HFF-Myc (cell line): ENCODE measurements at regions not wholly inside any gene's neighbourhood (a gene's known extent, or its start where the extent isn't known, plus 50 kb on each side); places are given as distances from the start of the nearest gene placed in this dataset.

Experiments
- DNase-seq: peaks from one replicate; pipeline ENCODE4 v3.0.0-alpha.2; 2011; ENCODE audit warnings: low read depth; ENCODE audit errors: extremely low read depth
- H3K4me3 ChIP-seq: replicated peaks from 2 replicates; pipeline ENCODE4 v1.5.1; 2011; ENCODE audit warnings: low read depth, mild to moderate bottlenecking, control low read depth, low read length
- TF ChIP-seq, protein P1 (sequence below): IDR thresholded peaks from 2 replicates; pipeline ENCODE4 v1.5.1; 2012; ENCODE audit warnings: mild to moderate bottlenecking, low read depth, low read length, control low read depth; ENCODE audit errors: missing control alignments

DNA sequence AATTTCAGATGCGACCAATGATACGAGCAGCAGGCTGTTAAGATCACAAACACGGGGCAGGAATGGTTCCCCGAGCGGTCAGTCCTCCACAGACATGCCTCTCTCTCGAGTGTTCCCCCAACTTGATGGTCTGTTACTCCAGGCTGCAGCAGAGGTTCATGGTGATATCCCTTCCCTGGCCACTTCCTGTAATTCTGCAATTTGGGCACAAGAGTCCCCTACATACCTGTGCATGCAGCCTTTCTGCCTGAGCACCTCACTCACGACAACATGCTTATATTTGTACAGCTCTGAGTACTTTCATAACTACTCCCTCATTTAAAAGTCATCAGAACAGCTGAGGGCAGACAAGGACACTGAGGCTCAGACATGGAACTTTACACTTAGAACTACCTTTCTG lies 408.1 kb upstream of the NR2F2 start:
- no peak overlapping the region for H3K4me3 ChIP-seq
- TF ChIP-seq, protein P1, sequence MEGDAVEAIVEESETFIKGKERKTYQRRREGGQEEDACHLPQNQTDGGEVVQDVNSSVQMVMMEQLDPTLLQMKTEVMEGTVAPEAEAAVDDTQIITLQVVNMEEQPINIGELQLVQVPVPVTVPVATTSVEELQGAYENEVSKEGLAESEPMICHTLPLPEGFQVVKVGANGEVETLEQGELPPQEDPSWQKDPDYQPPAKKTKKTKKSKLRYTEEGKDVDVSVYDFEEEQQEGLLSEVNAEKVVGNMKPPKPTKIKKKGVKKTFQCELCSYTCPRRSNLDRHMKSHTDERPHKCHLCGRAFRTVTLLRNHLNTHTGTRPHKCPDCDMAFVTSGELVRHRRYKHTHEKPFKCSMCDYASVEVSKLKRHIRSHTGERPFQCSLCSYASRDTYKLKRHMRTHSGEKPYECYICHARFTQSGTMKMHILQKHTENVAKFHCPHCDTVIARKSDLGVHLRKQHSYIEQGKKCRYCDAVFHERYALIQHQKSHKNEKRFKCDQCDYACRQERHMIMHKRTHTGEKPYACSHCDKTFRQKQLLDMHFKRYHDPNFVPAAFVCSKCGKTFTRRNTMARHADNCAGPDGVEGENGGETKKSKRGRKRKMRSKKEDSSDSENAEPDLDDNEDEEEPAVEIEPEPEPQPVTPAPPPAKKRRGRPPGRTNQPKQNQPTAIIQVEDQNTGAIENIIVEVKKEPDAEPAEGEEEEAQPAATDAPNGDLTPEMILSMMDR, result no peak
- DNase-seq, result no peak

DNA sequence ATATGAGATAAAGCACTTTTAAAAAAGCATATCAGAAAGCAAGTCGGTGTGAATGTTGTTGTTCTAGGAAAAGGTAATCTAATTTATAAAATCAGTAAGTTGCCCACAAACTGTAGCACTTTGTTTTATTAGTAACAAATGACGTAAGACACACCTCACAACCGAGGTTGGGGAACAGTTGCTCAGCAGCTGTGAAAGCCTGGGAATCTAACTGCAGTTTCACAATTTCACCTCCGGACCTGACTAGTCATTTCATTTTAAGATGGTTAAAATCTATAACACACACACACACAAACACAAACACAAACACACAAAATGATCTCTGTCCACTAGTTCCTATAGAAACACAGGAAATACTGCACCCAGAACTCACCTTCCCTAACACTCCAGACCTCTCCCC lies 406.7 kb upstream of the NR2F2 start:
- H3K4me3 ChIP-seq, result no peak overlapping the region
- DNase-seq, result no peak
- TF ChIP-seq, protein P1, result no peak

- TF ChIP-seq, protein P1, result no peak
- H3K4me3 ChIP-seq, result no peak overlapping the region
- DNase-seq, result no peak
These were observed 401.7 kb upstream of the NR2F2 start for GRCh38 chr15:95928822-95929221.

DNA sequence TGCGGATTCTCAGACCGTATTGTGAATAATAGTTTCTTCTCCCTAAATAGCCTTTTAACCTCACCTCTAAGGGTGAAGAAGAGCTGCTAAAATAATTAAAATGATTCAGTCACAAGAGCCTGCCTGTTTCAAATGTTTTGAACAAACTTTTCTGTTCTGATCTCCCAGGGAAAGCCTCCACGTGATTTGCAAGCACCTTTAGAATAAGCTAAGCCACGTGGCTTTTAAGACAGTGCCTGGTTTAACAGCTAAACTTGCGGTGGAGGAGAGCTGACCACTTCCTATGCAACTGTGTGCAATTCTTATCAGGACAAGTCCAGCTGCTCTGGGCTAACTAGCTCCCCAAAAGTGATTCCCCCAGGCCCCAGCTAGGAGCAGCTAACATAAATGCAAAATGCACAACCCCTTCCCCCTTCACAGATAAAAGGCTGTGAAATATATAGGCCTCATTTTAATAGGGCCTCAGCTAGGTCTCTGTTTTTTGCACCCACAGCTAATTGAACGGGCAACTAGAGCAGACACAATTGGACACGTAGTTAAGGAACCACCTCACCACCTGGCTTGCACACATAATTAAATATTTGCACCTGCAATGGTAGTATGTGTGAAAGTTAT lies 401.2 kb upstream of the NR2F2 start:
- DNase-seq, result no peak

GRCh38 chr15:95930659-95931375 lies 399.7 kb upstream of the NR2F2 start:
- DNase-seq, result no peak
- TF ChIP-seq, protein P1, result no peak
- no peak overlapping the region for H3K4me3 ChIP-seq

More for the DNA sequence above, 401.2 kb upstream of the NR2F2 start:
- no peak overlapping the region for H3K4me3 ChIP-seq
- TF ChIP-seq, protein P1, result no peak

- no peak overlapping the region for H3K4me3 ChIP-seq
- TF ChIP-seq, protein P1, result no peak
- DNase-seq, result no peak
These were observed 398.9 kb upstream of the NR2F2 start for GRCh38 chr15:95931619-95932018.
